ENCODE measurements at regions not wholly inside any gene's neighbourhood (a gene's known extent, or its start where the extent isn't known, plus 50 kb on each side); places are given as distances from the start of the nearest gene placed in this dataset.
A peak's percentile ranks its signal among the peaks of the same experiment; 100 is the strongest.

- WGBS (ENCODE audit: low lambda C conversion rate): 17% methylated on average over 11 of the region's 19 CpGs
- Histone ChIP-seq H3K36me3 (replicated peaks in 1 of 2; ENCODE audit: control insufficient read depth in 1 of 2, insufficient read depth in 2 of 2, low read length in 2 of 2) (no peaks in the 10 kb centered on the region), H2AFZ (ENCODE audit: low read length) (no peak overlapping the region), H3K9ac (ENCODE audit: insufficient read depth, low read depth, low read length) (peak overlapping the region; percentile 18; the same call in 1 of the 2 replicates), H3K79me2 (ENCODE audit: insufficient read depth, low read length) (no peaks in the 10 kb centered on the region), H4K20me1 (ENCODE audit: insufficient read depth, low read length) (no peaks in the 10 kb centered on the region), H3K4me1 (ENCODE audit: insufficient read depth, low read length) (peaks cover 81% of the 10 kb centered on the region), H3K27me3 (ENCODE audit: control insufficient read depth in 1 of 2, insufficient read depth in 2 of 2, low read length in 2 of 2) (peaks cover 18 to 63% of the 10 kb centered on the region in 2 experiments; a peak in 4 of 5 replicates), H3K9me3 (ENCODE audit: low read length) (no peaks in the 10 kb centered on the region), H3K27ac (ENCODE audit: extremely low read length, insufficient read depth, low read length) (no peak overlapping the region), H3K4me2 (ENCODE audit: low read depth, low read length) (peak overlapping the region; percentile 62), H3K4me3 (replicated peaks in 1 of 3; ENCODE audit: insufficient read depth in 1 of 3, low read depth in 2 of 3, low read length in 3 of 3) (peak overlapping the region in 1 of 3 experiments; percentile 39; a peak in 1 of 6 replicates)
- ATAC-seq (peak; percentile 80), DNase-seq (ENCODE audit: low spot score) (peak; percentile 32), FAIRE-seq (no peak)
- no TSS peak for BruUV-seq (replicated peaks)
- intact Hi-C loops (cut with micrococcal nuclease; ENCODE audit: unreplicated experiment): no loop called here
- ChIA-PET CTCF (ENCODE audit: low intra/inter-chr PET ratio, low total read pairs) (no interaction called here), POLR2A (interaction anchor here (1.7 kb wide), 1 partner anchor 158 kb away, joined by 7 read pairs; no protein-coding TSS in a partner anchor)
- TF ChIP-seq ZBTB7A (CRISPR knock-in tag; IDR thresholded peaks at IDR 0.05) (0 out of 2 replicates have a peak, but pooled peaks have one; percentile 32), RCOR2 (CRISPR knock-in tag; IDR thresholded peaks at IDR 0.05) (no peak), SMC3 (IDR thresholded peaks at IDR 0.05; ENCODE audit: low read length) (peak; percentile 30; the same call in 1 of the 2 replicates), ARID4A (CRISPR knock-in tag; IDR thresholded peaks at IDR 0.05; ENCODE audit: borderline replicate concordance) (no peak), ZHX2 (IDR thresholded peaks at IDR 0.05; ENCODE audit: low read depth) (0 out of 2 replicates have a peak, but pooled peaks have one; percentile 17), ZHX2 (CRISPR knock-in tag; IDR thresholded peaks at IDR 0.05; ENCODE audit: borderline replicate concordance) (no peak), ZSCAN29 (CRISPR knock-in tag; conservative IDR thresholded peaks at IDR 0.05) (no peak), TEAD3 (CRISPR knock-in tag; optimal IDR thresholded peaks at IDR 0.05; ENCODE audit: borderline replicate concordance) (peak; percentile 27), TFE3 (CRISPR knock-in tag; IDR thresholded peaks at IDR 0.05) (no peak)
- in situ Hi-C loops (cut with HindIII; ENCODE audit: extremely low pct_ligation_motif_present, low pct_unique_long_range_greater_than_20kb): no loop called here
These were observed 82.6 kb downstream of the TTLL2 start for GRCh38 chr6:167407239-167408064.
